H9 (cell line): ENCODE measurements at regions not wholly inside any gene's neighbourhood (a gene's known extent, or its start where the extent isn't known, plus 50 kb on each side); places are given as distances from the start of the nearest gene placed in this dataset.

ENCODE experiments used
- DNase-seq: peaks from one replicate; pipeline ENCODE4 v3.0.0-alpha.2; 2017
- H2AFZ ChIP-seq: one replicate; pipeline ENCODE4 v1.6.1; 2013; ENCODE audit warnings: mild to moderate bottlenecking, low read length, control low read depth, moderate library complexity
- H2AK5ac ChIP-seq: 2 replicates; pipeline ENCODE4 v1.6.1; 2013; ENCODE audit warnings: low read length, control low read depth, mixed read lengths; ENCODE audit not compliant: insufficient read length
- H2BK120ac ChIP-seq: one replicate; pipeline ENCODE4 v1.6.1; 2013; ENCODE audit warnings: low read depth, mild to moderate bottlenecking, low read length, control low read depth, inconsistent platforms; ENCODE audit not compliant: poor library complexity, severe bottlenecking
- H2BK12ac ChIP-seq: 2 replicates; pipeline ENCODE4 v1.6.1; 2013; ENCODE audit warnings: low read length, control low read depth, mixed read lengths, low read depth; ENCODE audit not compliant: insufficient read length
- H2BK15ac ChIP-seq: 2 replicates; pipeline ENCODE4 v1.6.1; 2013; ENCODE audit warnings: low read depth, low read length, control low read depth
- H2BK20ac ChIP-seq: one replicate; pipeline ENCODE4 v1.6.1; 2013; ENCODE audit warnings: low read depth, mild to moderate bottlenecking, low read length, control low read depth, inconsistent platforms; ENCODE audit not compliant: poor library complexity, severe bottlenecking
- H2BK5ac ChIP-seq: 2 replicates; pipeline ENCODE4 v1.6.1; 2013; ENCODE audit warnings: low read length, control low read depth, mixed read lengths; ENCODE audit not compliant: insufficient read length
- H3K14ac ChIP-seq: 2 replicates; pipeline ENCODE4 v1.6.1; 2013; ENCODE audit warnings: low read length, control low read depth; ENCODE audit not compliant: insufficient read depth
- H3K18ac ChIP-seq: 2 replicates; pipeline ENCODE4 v1.6.1; 2013; ENCODE audit warnings: low read depth, mild to moderate bottlenecking, mixed read lengths, low read length, control low read depth; ENCODE audit not compliant: insufficient read length
- H3K23ac ChIP-seq: 2 replicates; pipeline ENCODE4 v1.6.1; 2013; ENCODE audit warnings: low read length, control low read depth, mixed read lengths, low read depth; ENCODE audit not compliant: insufficient read length
- H3K23me2 ChIP-seq: 2 replicates; pipeline ENCODE4 v1.6.1; 2013; ENCODE audit warnings: low read depth, mild to moderate bottlenecking, mixed read lengths, low read length, control low read depth; ENCODE audit not compliant: insufficient read length, poor library complexity, severe bottlenecking
- H3K27ac ChIP-seq: 2 replicates; pipeline ENCODE4 v1.5.1; 2013; ENCODE audit warnings: low read length, control low read depth, mixed read lengths, low read depth; ENCODE audit not compliant: insufficient read length
- H3K27me3 ChIP-seq: 2 replicates; pipeline ENCODE4 v1.6.1; 2013; ENCODE audit warnings: low read length, control low read depth, inconsistent platforms; ENCODE audit not compliant: insufficient read depth
- H3K4ac ChIP-seq: 2 replicates; pipeline ENCODE4 v1.6.1; 2013; ENCODE audit warnings: low read depth, mild to moderate bottlenecking, control low read depth, inconsistent platforms, low read length, moderate library complexity
- H3K4me1 ChIP-seq: 2 replicates; pipeline ENCODE4 v1.6.1; 2013; ENCODE audit warnings: low read length, control low read depth, inconsistent platforms; ENCODE audit not compliant: insufficient read depth
- H3K4me2 ChIP-seq: 2 replicates; pipeline ENCODE4 v1.6.1; 2013; ENCODE audit warnings: low read length, control low read depth, mixed read lengths; ENCODE audit not compliant: insufficient read length, insufficient read depth
- H3K56ac ChIP-seq: 2 replicates; pipeline ENCODE4 v1.6.1; 2013; ENCODE audit warnings: low read depth, mild to moderate bottlenecking, mixed read lengths, low read length, control low read depth; ENCODE audit not compliant: insufficient read length
- H3K79me1 ChIP-seq: 2 replicates; pipeline ENCODE4 v1.6.1; 2013; ENCODE audit warnings: low read depth, mild to moderate bottlenecking, moderate library complexity, low read length, control low read depth, inconsistent platforms; ENCODE audit not compliant: insufficient read depth, poor library complexity, severe bottlenecking
- H3K79me2 ChIP-seq: 2 replicates; pipeline ENCODE4 v1.6.1; 2013; ENCODE audit warnings: low read length, control low read depth, inconsistent platforms; ENCODE audit not compliant: insufficient read depth
- H3K9ac ChIP-seq: 2 replicates; pipeline ENCODE4 v1.6.1; 2013; ENCODE audit warnings: low read length, control low read depth, mixed read lengths; ENCODE audit not compliant: insufficient read length; ENCODE audit errors: extremely low read depth
- H3K9me3 ChIP-seq: one replicate; pipeline ENCODE4 v1.6.1; 2013; ENCODE audit warnings: low read depth, low read length, inconsistent platforms; ENCODE audit not compliant: control insufficient read depth
- H3T11ph ChIP-seq: one replicate; pipeline ENCODE4 v1.6.1; 2013; ENCODE audit warnings: mild to moderate bottlenecking, low read length, control low read depth, inconsistent platforms
- H4K20me1 ChIP-seq: one replicate; pipeline ENCODE4 v1.6.1; 2013; ENCODE audit not compliant: control insufficient read depth, insufficient read length, insufficient read depth
- H4K5ac ChIP-seq: 2 replicates; pipeline ENCODE4 v1.6.1; 2013; ENCODE audit warnings: low read depth, mild to moderate bottlenecking, mixed read lengths, low read length, control low read depth; ENCODE audit not compliant: insufficient read length
- H4K8ac ChIP-seq: replicated peaks from 2 replicates; pipeline ENCODE4 v1.6.1; 2013; ENCODE audit warnings: low read length, control low read depth, mixed read lengths, low read depth; ENCODE audit not compliant: insufficient read length
- H4K91ac ChIP-seq: 2 replicates; pipeline ENCODE4 v1.6.1; 2013; ENCODE audit warnings: low read depth, mild to moderate bottlenecking, moderate library complexity, mixed read lengths, low read length, control low read depth; ENCODE audit not compliant: insufficient read length
- H3K27ac Mint-ChIP-seq, 3 experiments: 2 replicates in 2 of 3; 3 replicates in 1 of 3; pipeline ENCODE4 v1.8.0; 2020 to 2021; ENCODE audit warnings: mixed read lengths in 3 of 3, mild to moderate bottlenecking in 1 of 3, moderate library complexity in 1 of 3
- H3K27me3 Mint-ChIP-seq: 2 replicates; pipeline ENCODE4 v1.8.0; 2021; ENCODE audit warnings: low read depth, mild to moderate bottlenecking, moderate library complexity, mixed read lengths
- H3K36me3 Mint-ChIP-seq, 3 experiments: 2 replicates in 2 of 3; 3 replicates in 1 of 3; pipeline ENCODE4 v1.8.0; 2020 to 2021; ENCODE audit warnings: low read depth in 3 of 3, mixed read lengths in 3 of 3; ENCODE audit not compliant: insufficient read depth in 1 of 3
- H3K4me1 Mint-ChIP-seq, 2 experiments: 2 replicates each; pipeline ENCODE4 v1.8.0; 2020; ENCODE audit warnings: mixed read lengths in 2 of 2
- H3K4me3 Mint-ChIP-seq, 2 experiments: 2 replicates in 1 of 2; 3 replicates in 1 of 2; pipeline ENCODE4 v1.8.0; 2020 to 2021; ENCODE audit warnings: mild to moderate bottlenecking in 2 of 2, mixed read lengths in 2 of 2, moderate library complexity in 1 of 2
- H3K9me3 Mint-ChIP-seq, 2 experiments: 2 replicates in 1 of 2; 3 replicates in 1 of 2; pipeline ENCODE4 v1.8.0; 2020; ENCODE audit warnings: mild to moderate bottlenecking in 2 of 2, mixed read lengths in 2 of 2, moderate library complexity in 1 of 2
- WGBS: extraction: QIAGEN DNeasy Blood & Tissue Kit; methylation state at CpG from one replicate; pipeline ENCODE4 v1.1.7; 2013; ENCODE audit warnings: missing lambda C conversion rate, low lambda C conversion rate, mixed read lengths; ENCODE audit not compliant: insufficient read length; ENCODE audit errors: extremely low coverage; 5-methylcytosine and 5-hydroxymethylcytosine counted together
- TF ChIP-seq, protein P1 (sequence below): fragments of 200-600 bp; sonication (generic); conservative IDR thresholded peaks from 3 replicates; pipeline ENCODE4 v1.8.0; 2021; ENCODE audit warnings: antibody characterized with exemption, mild to moderate bottlenecking

DNA sequence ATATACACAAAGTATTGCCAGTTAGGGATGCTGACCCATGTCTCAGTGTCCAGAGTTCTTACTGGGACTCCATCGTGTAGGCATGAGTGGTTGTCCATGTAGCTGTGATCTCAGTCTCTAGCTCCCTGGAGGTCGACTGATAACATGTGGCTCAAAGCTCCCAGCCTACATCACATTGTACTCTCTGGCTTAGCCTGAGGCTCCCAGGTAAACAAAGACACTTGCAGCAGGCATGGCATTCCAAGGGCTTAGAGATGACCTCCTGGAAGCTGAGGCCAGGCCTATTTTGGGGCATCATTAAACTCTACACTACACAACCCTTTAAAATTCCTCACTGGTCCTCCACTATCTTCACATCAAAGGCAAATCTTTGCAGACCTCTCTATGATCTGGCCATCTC is 100.8 kb upstream of the DOCK1 start:
- Histone ChIP-seq H3K9ac (no peak overlapping the region), H3K14ac (no peak overlapping the region), H2BK120ac (no peak overlapping the region), H4K8ac (no peak overlapping the region), H3K23ac (no peak overlapping the region), H4K91ac (no peak overlapping the region), H3K56ac (no peak overlapping the region), H3T11ph (no peak overlapping the region), H3K4me1 (no peaks in the 10 kb centered on the region), H3K4ac (no peak overlapping the region), H2BK15ac (no peak overlapping the region), H2BK5ac (no peak overlapping the region), H3K18ac (no peak overlapping the region), H3K9me3 (no peaks in the 10 kb centered on the region), H2BK12ac (no peak overlapping the region), H3K79me1 (no peaks in the 10 kb centered on the region), H2AK5ac (no peak overlapping the region), H2AFZ (no peak overlapping the region), H3K23me2 (no peaks in the 10 kb centered on the region), H3K79me2 (no peaks in the 10 kb centered on the region), H4K20me1 (no peaks in the 10 kb centered on the region), H3K4me2 (no peak overlapping the region), H4K5ac (no peak overlapping the region), H2BK20ac (no peak overlapping the region), H3K27ac (no peak overlapping the region), H3K27me3 (no peaks in the 10 kb centered on the region)
- H3K4me3 Mint-ChIP-seq: no peak overlapping the region
- no peak for DNase-seq
- no peaks in the 10 kb centered on the region; the same call in 1 of the 2 replicates for H3K27me3 Mint-ChIP-seq
- no CpG with 5 or more reads among the region's 2 CpGs for WGBS
- no peaks in the 10 kb centered on the region; a peak in 1 of 7 replicates for H3K36me3 Mint-ChIP-seq
- no peaks in the 10 kb centered on the region; a peak in 1 of 4 replicates for H3K4me1 Mint-ChIP-seq
- no peak overlapping the region for H3K27ac Mint-ChIP-seq
- H3K9me3 Mint-ChIP-seq: no peaks in the 10 kb centered on the region
- TF ChIP-seq, protein P1, sequence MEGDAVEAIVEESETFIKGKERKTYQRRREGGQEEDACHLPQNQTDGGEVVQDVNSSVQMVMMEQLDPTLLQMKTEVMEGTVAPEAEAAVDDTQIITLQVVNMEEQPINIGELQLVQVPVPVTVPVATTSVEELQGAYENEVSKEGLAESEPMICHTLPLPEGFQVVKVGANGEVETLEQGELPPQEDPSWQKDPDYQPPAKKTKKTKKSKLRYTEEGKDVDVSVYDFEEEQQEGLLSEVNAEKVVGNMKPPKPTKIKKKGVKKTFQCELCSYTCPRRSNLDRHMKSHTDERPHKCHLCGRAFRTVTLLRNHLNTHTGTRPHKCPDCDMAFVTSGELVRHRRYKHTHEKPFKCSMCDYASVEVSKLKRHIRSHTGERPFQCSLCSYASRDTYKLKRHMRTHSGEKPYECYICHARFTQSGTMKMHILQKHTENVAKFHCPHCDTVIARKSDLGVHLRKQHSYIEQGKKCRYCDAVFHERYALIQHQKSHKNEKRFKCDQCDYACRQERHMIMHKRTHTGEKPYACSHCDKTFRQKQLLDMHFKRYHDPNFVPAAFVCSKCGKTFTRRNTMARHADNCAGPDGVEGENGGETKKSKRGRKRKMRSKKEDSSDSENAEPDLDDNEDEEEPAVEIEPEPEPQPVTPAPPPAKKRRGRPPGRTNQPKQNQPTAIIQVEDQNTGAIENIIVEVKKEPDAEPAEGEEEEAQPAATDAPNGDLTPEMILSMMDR: no peak
